GM18870 (cell line): ENCODE measurements at regions not wholly inside any gene's neighbourhood (a gene's known extent, or its start where the extent isn't known, plus 50 kb on each side); places are given as distances from the start of the nearest gene placed in this dataset.

ENCODE experiments used
- ATAC-seq: cut with Tn5 transposase; IDR thresholded peaks from one replicate; pipeline ENCODE4 v1.9.1; 2021; ENCODE audit warnings: moderate library complexity; ENCODE audit not compliant: unreplicated experiment

DNA sequence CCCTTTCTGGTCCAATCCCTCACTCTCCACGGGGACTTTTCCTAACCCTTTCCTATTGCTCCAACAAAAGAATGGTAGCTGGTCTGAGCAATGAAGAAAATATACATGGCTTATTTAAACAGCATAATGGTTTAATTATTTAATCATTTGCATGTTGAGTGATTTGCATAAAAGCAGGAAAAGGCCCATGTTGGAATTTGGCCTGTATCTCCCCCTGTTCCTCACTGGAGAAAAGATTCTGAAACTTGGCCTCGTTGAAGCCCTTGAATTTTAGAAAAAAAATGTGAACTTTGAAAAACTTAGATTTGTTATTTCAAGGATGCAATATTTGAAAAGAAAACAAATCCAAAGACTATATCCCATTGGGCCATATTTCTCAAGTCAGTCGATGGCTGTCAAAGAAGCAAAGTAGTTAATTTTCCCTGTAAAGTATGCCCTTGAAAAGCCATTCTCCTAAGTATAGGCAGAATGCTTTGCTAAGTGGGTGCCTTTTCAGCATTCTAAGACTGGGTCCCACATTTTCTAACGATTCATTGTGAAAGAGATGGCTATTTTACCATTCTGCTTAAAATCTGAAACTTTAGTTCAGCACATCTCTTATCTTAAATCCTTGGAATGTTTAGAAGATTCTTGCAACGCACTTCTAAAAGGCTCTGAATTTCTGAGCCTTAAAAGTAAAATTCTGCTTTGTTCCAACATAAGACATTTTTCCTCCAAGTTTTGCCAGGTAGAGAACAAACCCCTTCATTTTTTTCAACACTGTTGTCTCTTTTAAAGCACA, 428.8 kb downstream of the ARHGEF28 start:
- ATAC-seq, result no peak

DNA sequence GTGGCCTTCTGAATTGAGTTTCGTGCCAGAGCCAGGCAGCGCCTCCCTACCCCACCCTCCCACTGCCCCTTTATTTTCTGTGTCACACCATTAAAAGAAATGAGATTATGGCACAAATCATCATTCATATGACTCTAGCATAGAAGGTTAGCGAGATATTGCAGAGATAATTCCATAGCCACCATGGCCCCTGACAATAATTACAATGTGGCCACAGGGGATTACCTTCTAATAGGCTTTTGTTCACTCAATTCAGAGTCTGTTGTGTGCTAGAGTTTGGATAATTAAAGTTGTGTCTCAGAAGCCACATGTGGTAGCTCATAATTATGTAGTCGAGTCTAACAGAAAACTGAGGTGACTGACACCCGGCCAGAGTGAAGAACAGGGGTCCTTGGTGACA, 428.1 kb downstream of the ARHGEF28 start:
- ATAC-seq, result no peak

GRCh38 chr5:74052441-74053221, 426.6 kb downstream of the ARHGEF28 start:
- no peak for ATAC-seq

GRCh38 chr5:74051076-74051475, 425.1 kb downstream of the ARHGEF28 start:
- no peak for ATAC-seq

DNA sequence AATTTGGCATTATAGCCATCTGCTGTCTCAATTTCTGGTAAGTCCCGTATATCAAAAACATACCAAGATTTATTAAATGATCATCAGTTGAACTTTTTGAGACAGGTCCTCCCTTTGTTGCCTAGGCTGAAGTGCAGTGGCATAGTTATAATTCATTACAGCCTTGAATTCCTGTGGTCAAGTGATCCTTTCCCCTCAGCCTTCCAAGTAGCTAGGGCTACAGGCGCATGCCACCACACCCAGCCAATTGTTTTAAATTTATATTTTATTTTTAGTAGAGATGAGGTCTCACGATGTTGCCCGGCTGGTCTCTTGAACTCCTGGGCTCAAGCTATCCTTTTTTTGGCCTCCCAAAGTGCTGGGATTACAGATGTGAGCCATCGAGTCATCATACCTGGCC, 418.9 kb downstream of the ARHGEF28 start:
- ATAC-seq, result no peak

- no peak for ATAC-seq
Observed at GRCh38 chr5:74042959-74043358, 417.0 kb downstream of the ARHGEF28 start.

DNA sequence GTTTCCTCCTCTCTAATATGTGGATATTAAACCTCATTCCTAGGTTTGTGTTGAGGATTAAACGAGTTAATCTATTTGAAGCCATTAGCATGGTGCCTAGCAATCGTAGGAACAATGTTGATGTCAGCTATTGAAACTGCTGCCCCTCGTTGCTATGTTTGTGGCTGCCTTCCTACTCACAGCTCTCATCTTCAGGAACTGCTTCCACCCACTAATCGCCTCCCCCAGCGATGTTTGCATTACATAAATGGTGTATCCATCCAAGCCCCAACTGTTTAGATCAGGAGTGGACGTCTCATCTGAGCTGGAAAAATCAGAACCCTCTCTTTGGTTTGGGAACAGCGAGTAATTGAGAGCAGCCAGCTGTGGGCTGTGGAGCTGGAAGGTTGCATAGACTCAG, 416.6 kb downstream of the ARHGEF28 start:
- no peak for ATAC-seq

DNA sequence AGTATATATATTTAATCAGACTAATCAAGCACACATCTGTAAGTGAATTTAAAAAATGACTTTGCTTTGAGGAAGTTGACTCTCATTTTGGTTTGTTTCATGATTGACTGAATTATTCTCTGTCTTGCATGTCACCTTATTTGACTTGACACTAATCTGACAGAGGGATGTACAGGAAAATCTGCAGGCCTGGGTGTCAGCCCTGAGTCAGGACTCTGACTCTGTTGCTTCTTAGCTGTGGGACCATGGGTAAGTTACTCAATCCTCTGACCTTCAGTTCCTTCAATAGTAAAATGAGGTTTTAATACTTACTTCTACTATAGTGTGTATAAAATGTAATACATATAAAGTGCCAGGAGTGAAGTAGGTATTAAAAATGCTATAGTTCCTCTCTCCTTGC, 415.9 kb downstream of the ARHGEF28 start:
- no peak for ATAC-seq

DNA sequence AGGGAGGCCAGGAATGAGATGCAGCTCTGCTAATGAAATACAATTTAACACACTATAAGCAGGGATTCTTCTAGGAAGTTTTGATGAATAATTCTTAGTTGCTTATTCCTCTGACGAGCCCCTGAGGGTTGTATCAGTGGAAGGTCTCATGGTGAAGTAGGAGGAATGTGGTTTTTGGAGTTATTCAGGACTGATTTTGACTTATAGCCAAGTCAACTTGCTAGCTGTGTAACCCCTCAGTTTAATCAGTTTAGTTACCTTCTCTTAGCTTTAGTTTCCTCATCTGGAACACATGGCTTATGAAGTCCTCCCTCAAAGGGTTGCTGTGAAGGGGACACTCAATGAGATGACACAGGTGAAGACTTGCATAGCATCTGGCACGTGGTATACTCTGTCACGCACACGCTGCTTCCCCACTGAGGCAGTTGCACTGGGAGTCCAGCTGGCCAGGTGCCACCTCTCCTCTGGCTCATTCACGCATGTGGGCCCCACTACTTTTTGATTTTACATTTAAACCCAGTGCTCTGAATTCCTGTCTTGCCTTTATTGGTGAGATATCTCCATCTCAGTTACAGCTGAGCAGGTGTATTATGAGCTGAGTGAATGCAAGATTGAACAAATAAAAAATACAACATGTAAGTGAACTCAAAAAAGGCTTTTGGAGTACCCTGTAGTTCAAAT, 415.0 kb downstream of the ARHGEF28 start:
- no peak for ATAC-seq

GRCh38 chr5:74040065-74040551, 414.1 kb downstream of the ARHGEF28 start:
- ATAC-seq, result no peak

- ATAC-seq, result no peak
Observed at GRCh38 chr5:74037321-74037720, 411.3 kb downstream of the ARHGEF28 start.

DNA sequence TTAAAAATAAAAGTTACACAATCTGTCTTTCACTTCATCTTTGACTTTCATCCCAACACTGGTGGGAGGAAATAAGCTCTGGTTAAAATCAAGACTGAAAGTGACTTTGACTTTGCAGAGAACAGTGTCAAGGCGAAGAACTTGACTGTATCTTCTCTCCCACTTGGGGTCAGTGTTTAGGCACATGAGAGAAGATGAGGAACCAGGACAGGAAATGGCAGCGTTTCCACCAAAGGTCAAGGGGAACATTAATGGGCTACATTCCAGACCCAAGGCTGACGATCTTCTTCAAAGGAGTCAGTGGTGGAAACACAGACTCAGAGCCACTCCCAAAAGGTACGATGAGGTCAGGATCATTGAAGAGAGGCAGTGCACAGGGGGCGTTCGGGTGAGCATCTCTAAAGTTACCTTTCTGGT, 409.5 kb downstream of the ARHGEF28 start:
- ATAC-seq, result no peak

DNA sequence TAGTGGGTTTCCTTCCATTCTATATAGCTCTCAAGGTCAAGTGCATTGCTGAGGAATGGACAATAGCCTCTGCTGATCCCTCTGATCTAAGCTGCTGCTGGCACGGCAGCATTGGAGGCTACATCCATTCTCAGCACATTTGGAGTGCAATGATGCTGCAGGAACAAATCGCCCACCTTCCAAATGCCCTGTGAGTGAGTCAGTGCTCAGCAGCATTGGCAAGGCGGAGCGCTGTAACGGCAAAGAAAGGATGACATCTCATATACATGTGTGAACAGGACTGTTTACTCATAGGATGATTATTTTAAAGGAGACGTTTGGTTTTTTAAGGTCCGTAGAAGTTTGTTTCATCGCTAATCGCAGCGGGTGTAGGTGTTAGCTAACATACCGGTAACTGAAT, 408.7 kb downstream of the ARHGEF28 start:
- no peak for ATAC-seq

DNA sequence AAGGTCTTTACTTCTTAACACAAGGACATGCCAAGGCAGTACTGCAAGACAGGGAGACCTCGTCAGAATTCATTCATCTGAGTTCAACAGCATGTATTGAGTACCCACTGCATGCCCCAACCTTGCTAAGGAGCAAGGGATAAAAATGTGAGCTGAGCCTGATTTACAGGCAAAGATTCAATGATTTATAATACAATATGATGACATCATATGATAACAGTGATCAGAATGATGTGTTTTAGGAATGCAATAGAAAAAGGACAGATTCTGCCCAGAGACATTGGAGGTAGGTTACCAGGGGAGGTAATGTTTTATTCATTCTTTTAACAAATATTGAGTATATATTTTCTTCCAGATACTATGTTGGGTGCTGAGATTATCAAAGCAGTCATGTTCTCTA, 406.6 kb downstream of the ARHGEF28 start:
- no peak for ATAC-seq

GRCh38 chr5:74031536-74031935, 405.5 kb downstream of the ARHGEF28 start:
- no peak for ATAC-seq

DNA sequence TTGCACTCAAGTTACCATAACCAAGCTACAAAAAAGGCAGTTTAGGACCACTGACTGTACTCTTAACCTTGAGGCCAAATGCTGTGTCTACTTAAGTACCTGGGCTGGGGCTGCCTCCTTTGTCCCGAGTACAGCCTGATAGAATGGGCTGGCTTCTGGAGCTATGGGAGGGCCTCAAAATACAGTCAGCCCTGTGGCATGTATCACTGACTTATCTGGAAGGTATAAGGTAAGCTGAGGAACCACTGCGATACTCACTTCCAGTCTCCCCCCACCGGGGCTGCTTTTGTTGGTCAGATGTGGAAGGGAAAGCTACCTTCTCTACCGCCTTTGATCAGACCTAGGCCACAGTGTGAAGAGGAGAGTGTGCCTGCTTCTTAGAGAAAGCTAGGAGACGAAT, 404.8 kb downstream of the ARHGEF28 start:
- ATAC-seq, result no peak

- ATAC-seq, result no peak
Observed at GRCh38 chr5:74030371-74030770, 404.4 kb downstream of the ARHGEF28 start.

GRCh38 chr5:74028976-74029375, 403.0 kb downstream of the ARHGEF28 start:
- ATAC-seq, result no peak

DNA sequence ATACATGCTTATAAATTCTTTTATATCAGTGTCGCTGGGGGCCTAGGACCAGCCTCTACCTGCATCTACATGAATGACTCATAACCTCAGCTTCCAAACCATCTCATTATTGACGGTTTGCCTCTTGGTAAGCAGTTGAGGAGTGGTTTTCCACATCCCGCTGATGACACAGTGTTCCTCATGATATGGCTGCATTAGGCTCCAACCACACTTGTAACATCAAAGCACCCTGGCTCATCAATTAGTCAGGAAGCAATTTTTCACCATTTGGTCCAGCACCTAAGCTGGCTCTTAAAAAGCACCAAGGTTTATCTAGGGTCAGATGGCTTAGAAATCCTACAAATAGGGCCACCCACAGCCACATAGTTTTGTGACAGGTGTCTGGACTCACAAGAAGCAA, 402.4 kb downstream of the ARHGEF28 start:
- no peak for ATAC-seq

DNA sequence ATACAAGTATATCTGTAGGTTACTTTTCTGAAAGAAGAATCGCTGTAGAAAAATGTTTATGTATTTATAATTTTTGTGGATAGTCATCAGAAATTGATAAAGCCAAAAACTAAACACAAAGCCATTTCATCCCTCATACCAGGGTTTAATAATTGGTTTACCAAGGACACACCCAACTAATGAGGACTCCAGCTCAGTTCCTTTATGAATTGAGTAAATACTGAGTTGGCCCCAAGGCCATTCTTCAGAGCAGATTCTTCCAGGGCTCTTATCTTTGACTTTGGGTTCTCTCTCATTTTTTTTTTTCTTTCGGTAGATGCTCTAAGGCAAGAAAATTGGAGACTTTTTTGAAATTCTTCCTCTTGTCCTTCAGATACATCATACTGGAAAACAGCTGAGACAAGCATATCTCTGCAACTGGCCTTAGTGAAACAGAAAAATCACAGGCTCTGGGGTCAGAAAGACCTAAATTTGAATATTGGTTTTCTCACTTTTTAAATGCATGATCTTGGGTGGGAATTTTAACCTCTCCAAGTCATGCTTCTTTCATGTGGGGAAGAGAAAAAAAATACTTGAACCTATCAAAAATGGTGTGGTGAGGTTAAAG, 401.8 kb downstream of the ARHGEF28 start:
- no peak for ATAC-seq

- no peak for ATAC-seq
Observed at GRCh38 chr5:74026310-74026709, 400.3 kb downstream of the ARHGEF28 start.
